WTC11 (cell line): ENCODE measurements at regions not wholly inside any gene's neighbourhood (a gene's known extent, or its start where the extent isn't known, plus 50 kb on each side); places are given as distances from the start of the nearest gene placed in this dataset.

Source experiments
- CREB1 ChIP-seq: sonication (generic); formaldehyde crosslinking; IDR thresholded peaks from 2 replicates; pipeline ENCODE4 v1.8.0; 2023; ENCODE audit warnings: mild to moderate bottlenecking, missing genetic modification reagents
- CTCF ChIP-seq: fragments of 200-600 bp; IDR thresholded peaks from 2 replicates; pipeline ENCODE4 v1.8.0; 2022; ENCODE audit warnings: antibody characterized with exemption
- IRF2 ChIP-seq: sonication (generic); formaldehyde crosslinking; IDR thresholded peaks from 2 replicates; pipeline ENCODE4 v1.8.0; 2022; ENCODE audit warnings: low read depth, missing genetic modification reagents, borderline replicate concordance
- JAZF1 ChIP-seq: fragments of 250-450 bp; sonication (Bioruptor Pico); IDR thresholded peaks from 2 replicates; pipeline ENCODE4 v1.9.0; 2021; ENCODE audit warnings: moderate library complexity, mild to moderate bottlenecking, inconsistent platforms
- JUN ChIP-seq: sonication (generic); formaldehyde crosslinking; IDR thresholded peaks from 2 replicates; pipeline ENCODE4 v1.8.0; 2023; ENCODE audit warnings: mild to moderate bottlenecking, missing genetic modification reagents
- MAX ChIP-seq: sonication (generic); formaldehyde crosslinking; IDR thresholded peaks from 2 replicates; pipeline ENCODE4 v1.8.0; 2022; ENCODE audit warnings: mild to moderate bottlenecking, missing genetic modification reagents
- NFYB ChIP-seq: sonication (generic); formaldehyde crosslinking; conservative IDR thresholded peaks from 2 replicates; pipeline ENCODE4 v1.8.0; 2022; ENCODE audit warnings: low read depth, missing genetic modification reagents
- NR2C2 ChIP-seq: sonication (generic); formaldehyde crosslinking; IDR thresholded peaks from 2 replicates; pipeline ENCODE4 v1.8.0; 2022; ENCODE audit warnings: mild to moderate bottlenecking, missing genetic modification reagents
- STAT6 ChIP-seq: sonication (generic); formaldehyde crosslinking; conservative IDR thresholded peaks from 2 replicates; pipeline ENCODE4 v1.8.1; 2023; ENCODE audit warnings: mild to moderate bottlenecking, low read depth, missing genetic modification reagents, moderate library complexity
- TP53 ChIP-seq: sonication (generic); formaldehyde crosslinking; IDR thresholded peaks from 2 replicates; pipeline ENCODE4 v1.8.1; 2023; ENCODE audit warnings: mild to moderate bottlenecking, missing genetic modification reagents
- ZNF121 ChIP-seq: sonication (generic); formaldehyde crosslinking; IDR thresholded peaks from 2 replicates; pipeline ENCODE4 v1.8.0; 2023; ENCODE audit warnings: missing genetic modification reagents
- ZNF263 ChIP-seq: sonication (generic); formaldehyde crosslinking; IDR thresholded peaks from 2 replicates; pipeline ENCODE4 v1.8.1; 2022; ENCODE audit warnings: low read depth, mild to moderate bottlenecking, moderate library complexity, missing genetic modification reagents
- ZNF423 ChIP-seq: fragments of 250-450 bp; sonication (Bioruptor Pico); IDR thresholded peaks from 2 replicates; pipeline ENCODE4 v2.1.2; 2022; ENCODE audit warnings: mild to moderate bottlenecking, moderate library complexity

GRCh38 chr9:73743826-73744225 is 592.2 kb downstream of the ANXA1 start:
- TF ChIP-seq CTCF (no peak), MAX (CRISPR knock-in tag) (no peak), CREB1 (CRISPR knock-in tag) (no peak), NR2C2 (CRISPR knock-in tag) (no peak), TP53 (no peak), ZNF423 (no peak), ZNF121 (CRISPR knock-in tag) (no peak), JAZF1 (CRISPR knock-in tag) (no peak), NFYB (CRISPR knock-in tag) (no peak), IRF2 (CRISPR knock-in tag) (no peak), JUN (no peak), ZNF263 (CRISPR knock-in tag) (no peak), STAT6 (CRISPR knock-in tag) (no peak)
